GM23338 (cell line): ENCODE measurements at regions not wholly inside any gene's neighbourhood (a gene's known extent, or its start where the extent isn't known, plus 50 kb on each side); places are given as distances from the start of the nearest gene placed in this dataset.

Source experiments
- ATAC-seq: fragments of 200-7000 bp; cut with Tn5 transposase; 3 replicates; pipeline ENCODE4 v1.9.1; 2020
- DNase-seq: peaks from one replicate; pipeline ENCODE4 v3.0.0-alpha.2; 2015; ENCODE audit warnings: low spot score
- H2AFZ ChIP-seq: fragments of 200-600 bp; sonication (generic); 2 replicates; pipeline ENCODE4 v1.8.0; 2016; ENCODE audit warnings: antibody characterized with exemption, mild to moderate bottlenecking, moderate library complexity
- H3F3A ChIP-seq: fragments of 200-600 bp; sonication (generic); replicated peaks from 2 replicates; pipeline ENCODE4 v1.8.0; 2017; ENCODE audit warnings: antibody characterized with exemption, mixed run types, low read depth
- H3K27ac ChIP-seq: fragments of 200-600 bp; sonication (generic); 2 replicates; pipeline ENCODE4 v1.6.1; 2016; ENCODE audit warnings: low read depth
- H3K27me3 ChIP-seq: fragments of 200-600 bp; sonication (generic); 2 replicates; pipeline ENCODE4 v1.8.0; 2016; ENCODE audit warnings: mild to moderate bottlenecking, mixed run types, moderate library complexity; ENCODE audit not compliant: insufficient read depth
- H3K36me3 ChIP-seq: fragments of 200-600 bp; sonication (generic); 2 replicates; pipeline ENCODE4 v1.8.0; 2016; ENCODE audit warnings: mild to moderate bottlenecking; ENCODE audit not compliant: insufficient read depth
- H3K4me1 ChIP-seq: fragments of 200-600 bp; sonication (generic); 2 replicates; pipeline ENCODE4 v1.8.0; 2016; ENCODE audit warnings: mild to moderate bottlenecking, moderate library complexity; ENCODE audit not compliant: insufficient read depth
- H3K4me2 ChIP-seq: fragments of 200-600 bp; sonication (generic); 2 replicates; pipeline ENCODE4 v1.7.1; 2017; ENCODE audit warnings: mixed run types
- H3K4me3 ChIP-seq: fragments of 200-600 bp; sonication (generic); 2 replicates; pipeline ENCODE4 v1.6.1; 2016; ENCODE audit warnings: mixed run types
- H3K79me2 ChIP-seq: fragments of 200-600 bp; sonication (generic); replicated peaks from 2 replicates; pipeline ENCODE4 v1.8.0; 2017; ENCODE audit warnings: mild to moderate bottlenecking; ENCODE audit not compliant: insufficient read depth
- H3K9me2 ChIP-seq: fragments of 200-600 bp; sonication (generic); 2 replicates; pipeline ENCODE4 v1.8.0; 2017; ENCODE audit not compliant: insufficient read depth
- H4K20me1 ChIP-seq: fragments of 200-600 bp; sonication (generic); replicated peaks from 2 replicates; pipeline ENCODE4 v1.8.0; 2017; ENCODE audit warnings: mild to moderate bottlenecking; ENCODE audit not compliant: insufficient read depth
- H3K27ac Mint-ChIP-seq: 2 replicates; pipeline ENCODE4 v1.8.0; 2020; ENCODE audit warnings: inconsistent platforms, mild to moderate bottlenecking, moderate library complexity, mixed read lengths
- H3K27me3 Mint-ChIP-seq: 3 replicates; pipeline ENCODE4 v1.8.0; 2022; ENCODE audit warnings: low read depth, mild to moderate bottlenecking, moderate library complexity, mixed read lengths, inconsistent platforms; ENCODE audit not compliant: insufficient read depth, poor library complexity
- H3K36me3 Mint-ChIP-seq: 3 replicates; pipeline ENCODE4 v1.8.0; 2021; ENCODE audit warnings: low read depth, mild to moderate bottlenecking, inconsistent platforms, moderate library complexity, mixed read lengths
- H3K4me1 Mint-ChIP-seq: 3 replicates; pipeline ENCODE4 v1.8.0; 2020; ENCODE audit warnings: mild to moderate bottlenecking, inconsistent platforms, mixed read lengths
- H3K4me3 Mint-ChIP-seq: 3 replicates; pipeline ENCODE4 v1.8.0; 2021; ENCODE audit warnings: moderate library complexity, mild to moderate bottlenecking, inconsistent platforms, mixed read lengths
- H3K9me3 Mint-ChIP-seq: 3 replicates; pipeline ENCODE4 v1.8.0; 2020; ENCODE audit warnings: moderate library complexity, mild to moderate bottlenecking, inconsistent platforms, mixed read lengths
- CREB1 ChIP-seq: fragments of 250-450 bp; sonication (Bioruptor Pico); IDR thresholded peaks from 2 replicates; pipeline ENCODE4 v1.5.0; 2020; ENCODE audit warnings: low read depth, mild to moderate bottlenecking, moderate library complexity
- CTCF ChIP-seq, 2 experiments: fragments of 200-600 bp in 1 of 2; sonication (generic) in 1 of 2; conservative IDR thresholded peaks; 2 replicates each; pipeline versions ENCODE4 v1.5.1 to v1.6.1; 2016 to 2017; ENCODE audit warnings: antibody characterized with exemption in 2 of 2, low read depth in 2 of 2, mild to moderate bottlenecking in 2 of 2, moderate library complexity in 1 of 2
- ETS1 ChIP-seq: IDR thresholded peaks from 2 replicates; pipeline ENCODE4 v1.6.1; 2016; ENCODE audit warnings: antibody characterized with exemption
- EZH2 ChIP-seq: fragments of 200-600 bp; sonication (generic); IDR thresholded peaks from one replicate; pipeline ENCODE4 v1.8.0; 2017; ENCODE audit warnings: antibody characterized with exemption, mild to moderate bottlenecking, low read depth; ENCODE audit not compliant: unreplicated experiment
- EZH2phosphoT487 ChIP-seq: fragments of 200-600 bp; sonication (generic); IDR thresholded peaks from one replicate; pipeline ENCODE4 v1.8.1; 2018; ENCODE audit warnings: antibody characterized with exemption; ENCODE audit not compliant: unreplicated experiment
- JUNB ChIP-seq: IDR thresholded peaks from one replicate; pipeline ENCODE4 v1.6.1; 2016; ENCODE audit warnings: antibody characterized with exemption; ENCODE audit not compliant: unreplicated experiment
- NANOG ChIP-seq: IDR thresholded peaks from 2 replicates; pipeline ENCODE4 v1.6.1; 2016; ENCODE audit warnings: antibody characterized with exemption, borderline replicate concordance
- POLR2AphosphoS5 ChIP-seq: IDR thresholded peaks from 2 replicates; pipeline ENCODE4 v1.6.1; 2016; ENCODE audit warnings: antibody characterized with exemption, low read depth
- REST ChIP-seq: IDR thresholded peaks from one replicate; pipeline ENCODE4 v1.6.1; 2018; ENCODE audit warnings: antibody characterized with exemption; ENCODE audit not compliant: unreplicated experiment
- STAT1 ChIP-seq: IDR thresholded peaks from one replicate; pipeline ENCODE4 v1.6.1; 2016; ENCODE audit warnings: antibody characterized with exemption; ENCODE audit not compliant: unreplicated experiment
- ZNF331 ChIP-seq: fragments of 250-450 bp; sonication (Bioruptor Pico); IDR thresholded peaks from 2 replicates; pipeline ENCODE4 v1.5.0; 2020; ENCODE audit warnings: low read depth, mild to moderate bottlenecking, moderate library complexity
- ZNF462 ChIP-seq: fragments of 250-450 bp; sonication (Bioruptor Pico); IDR thresholded peaks from 2 replicates; pipeline ENCODE4 v1.5.0; 2020; ENCODE audit warnings: mild to moderate bottlenecking, moderate library complexity

- no peaks in the 10 kb centered on the region for H3F3A ChIP-seq
- TF ChIP-seq POLR2AphosphoS5 (no peak), REST (no peak), EZH2phosphoT487 (no peak), EZH2 (no peak), ZNF331 (no peak), NANOG (no peak), STAT1 (no peak), JUNB (no peak), CREB1 (CRISPR knock-in tag) (no peak), CTCF (conservative IDR thresholded peaks at IDR 0.05; ENCODE audit: low read depth in 2 of 2) (no peak), ETS1 (no peak), ZNF462 (CRISPR knock-in tag) (no peak)
- no peaks in the 10 kb centered on the region for H3K9me3 Mint-ChIP-seq
- no peak overlapping the region for H3K27ac ChIP-seq
- no peaks in the 10 kb centered on the region for H3K36me3 ChIP-seq
- H3K27me3 ChIP-seq = no peaks in the 10 kb centered on the region
- H2AFZ ChIP-seq = no peak overlapping the region
- no peak for DNase-seq
- no peak overlapping the region for H3K4me3 ChIP-seq
- H4K20me1 ChIP-seq = no peaks in the 10 kb centered on the region
- no peaks in the 10 kb centered on the region; the same call in 2 of the 3 replicates for H3K36me3 Mint-ChIP-seq
- no peak overlapping the region for H3K27ac Mint-ChIP-seq
- no peak for ATAC-seq
- no peaks in the 10 kb centered on the region for H3K9me2 ChIP-seq
- H3K27me3 Mint-ChIP-seq = no peaks in the 10 kb centered on the region
- H3K4me1 Mint-ChIP-seq = peaks cover 4% of the 10 kb centered on the region
- H3K79me2 ChIP-seq = no peaks in the 10 kb centered on the region
- H3K4me2 ChIP-seq = no peak overlapping the region
- H3K4me3 Mint-ChIP-seq = no peak overlapping the region
- H3K4me1 ChIP-seq = 0 out of 2 replicates have a peak, but pooled peaks cover 4% of the 10 kb centered on the region
These were observed 95.5 kb downstream of the NHLRC3 start for GRCh38 chr13:39133781-39134180.
